ENCODE measurements at regions not wholly inside any gene's neighbourhood (a gene's known extent, or its start where the extent isn't known, plus 50 kb on each side); places are given as distances from the start of the nearest gene placed in this dataset.

- DNase-seq (ENCODE audit: extremely low read depth in 1 of 2, low read depth in 1 of 2): no peak
Observed at GRCh38 chr11:116698080-116698479, 74.7 kb downstream of the BUD13 start.

DNA sequence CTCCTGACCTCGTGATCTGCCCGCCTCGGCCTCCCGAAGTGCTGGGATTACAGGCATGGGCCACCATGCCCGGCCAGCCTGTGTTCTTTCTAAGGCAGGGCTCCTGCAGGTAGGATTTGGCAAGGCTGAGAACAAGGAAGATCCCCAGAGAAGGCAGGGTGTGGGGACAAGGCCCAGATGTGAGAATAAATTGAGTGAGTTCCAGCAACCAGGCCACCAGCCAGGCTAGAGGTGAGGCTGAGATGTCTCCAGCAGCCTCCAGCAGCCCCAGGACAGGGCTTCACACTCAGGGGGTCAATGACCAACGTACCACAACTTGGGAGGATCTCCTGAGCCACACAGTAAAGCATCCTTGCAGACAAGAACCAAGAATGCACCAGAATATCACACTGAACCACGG is 75.1 kb downstream of the BUD13 start:
- DNase-seq (ENCODE audit: extremely low read depth in 1 of 2, low read depth in 1 of 2): no peak

DNA sequence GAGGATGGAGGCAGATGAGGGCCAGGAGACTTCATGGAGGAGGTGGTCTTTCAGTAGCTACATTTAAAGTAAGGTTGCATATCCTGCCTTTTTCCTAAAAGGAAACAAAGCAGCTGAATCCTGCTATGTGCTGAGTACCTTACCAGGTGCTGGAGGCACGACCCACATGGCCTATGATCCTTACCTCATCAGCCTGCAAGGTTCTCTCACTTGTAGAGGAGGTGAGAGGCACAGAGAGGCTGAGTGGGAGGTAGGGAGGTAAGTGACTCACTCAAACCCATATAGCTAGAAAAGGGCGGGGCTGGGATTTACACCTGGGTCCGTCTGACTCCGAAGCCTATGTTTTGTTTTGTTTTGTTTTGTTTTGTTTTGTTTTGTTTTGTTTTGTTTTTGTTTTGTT is 75.8 kb downstream of the BUD13 start:
- no peak for DNase-seq (ENCODE audit: extremely low read depth in 1 of 2, low read depth in 1 of 2)

- no peak for DNase-seq (ENCODE audit: extremely low read depth in 1 of 2, low read depth in 1 of 2)
Observed at GRCh38 chr11:116696381-116696941, 76.3 kb downstream of the BUD13 start.

GRCh38 chr11:116695657-116696254 is 77.0 kb downstream of the BUD13 start:
- no peak for DNase-seq (ENCODE audit: extremely low read depth in 1 of 2, low read depth in 1 of 2)

DNA sequence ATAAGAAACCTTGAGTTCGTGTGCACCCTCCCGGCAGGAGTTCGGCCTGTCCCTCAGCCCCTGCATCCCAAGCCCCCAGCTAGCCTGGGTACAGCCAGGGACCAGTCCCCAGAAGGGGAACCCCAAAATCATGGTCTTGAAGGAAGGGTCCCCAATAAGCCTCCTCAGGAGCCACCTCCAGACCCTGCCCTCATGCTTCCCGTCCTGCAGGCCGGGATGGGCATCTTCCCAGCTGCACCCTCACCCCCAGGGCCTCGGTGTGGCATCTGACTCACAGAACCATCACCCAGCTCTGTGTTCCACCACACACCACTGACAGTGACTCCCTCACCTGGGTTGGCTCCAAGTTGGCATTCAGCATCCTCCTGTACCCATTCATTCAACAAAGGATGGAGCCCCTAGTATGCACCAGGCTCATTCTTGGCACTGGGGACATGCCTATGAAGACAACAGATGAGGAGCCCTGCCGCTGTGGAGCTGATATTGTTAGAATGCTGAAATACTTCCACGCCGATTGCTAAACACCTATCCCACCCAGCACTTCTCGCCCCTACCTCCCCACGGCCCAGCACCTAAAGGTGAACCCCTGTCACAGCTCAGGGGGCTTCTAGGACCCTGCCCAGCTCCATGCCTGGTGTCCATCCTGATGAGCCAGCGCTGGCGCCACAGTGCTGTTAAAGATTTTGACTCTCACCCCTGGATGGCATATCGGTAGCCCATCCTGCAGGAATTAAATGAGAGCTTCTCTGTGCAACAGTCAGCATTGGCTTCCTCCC is 77.8 kb downstream of the BUD13 start:
- DNase-seq (ENCODE audit: extremely low read depth in 1 of 2, low read depth in 1 of 2): no peak

- DNase-seq (ENCODE audit: extremely low read depth in 1 of 2, low read depth in 1 of 2): no peak
Observed at GRCh38 chr11:116694349-116694725, 78.5 kb downstream of the BUD13 start.

DNA sequence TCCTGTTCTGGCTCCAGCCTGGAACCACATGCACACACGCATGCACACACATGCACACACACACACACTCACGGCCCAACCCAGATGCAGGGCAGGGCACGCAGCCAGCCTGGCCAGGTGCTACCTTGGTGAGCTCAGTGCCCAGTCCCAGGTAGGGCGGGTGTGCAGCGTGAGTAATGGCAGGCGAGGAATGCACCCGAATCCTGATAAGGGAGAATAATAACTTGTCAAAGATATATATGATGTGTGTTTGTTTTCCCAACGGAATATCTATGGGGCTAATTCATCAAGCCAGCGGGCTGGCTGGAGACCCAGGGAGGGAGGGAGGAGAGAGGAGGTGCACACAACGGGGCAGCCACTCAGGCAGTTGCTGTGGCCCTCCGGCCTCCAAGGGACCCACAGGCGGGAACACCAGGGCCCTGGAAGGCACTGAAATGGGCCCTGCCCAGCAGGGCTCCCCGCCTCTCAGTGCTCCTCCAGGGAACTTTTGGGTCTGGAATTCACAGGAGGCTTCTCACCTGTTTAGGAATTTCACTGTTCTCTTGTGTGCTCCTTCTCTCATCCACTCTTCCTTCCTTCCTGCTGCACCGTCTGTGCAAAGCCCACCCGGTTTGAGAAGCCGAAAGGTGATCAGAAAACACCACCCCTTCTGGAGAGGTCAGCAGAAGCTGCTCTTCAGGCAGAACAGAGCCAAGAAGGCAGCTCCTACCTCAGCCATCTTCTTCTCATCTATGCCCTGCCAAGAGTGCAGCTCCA is 79.0 kb downstream of the BUD13 start:
- no peak for DNase-seq (ENCODE audit: extremely low read depth in 1 of 2, low read depth in 1 of 2)

DNA sequence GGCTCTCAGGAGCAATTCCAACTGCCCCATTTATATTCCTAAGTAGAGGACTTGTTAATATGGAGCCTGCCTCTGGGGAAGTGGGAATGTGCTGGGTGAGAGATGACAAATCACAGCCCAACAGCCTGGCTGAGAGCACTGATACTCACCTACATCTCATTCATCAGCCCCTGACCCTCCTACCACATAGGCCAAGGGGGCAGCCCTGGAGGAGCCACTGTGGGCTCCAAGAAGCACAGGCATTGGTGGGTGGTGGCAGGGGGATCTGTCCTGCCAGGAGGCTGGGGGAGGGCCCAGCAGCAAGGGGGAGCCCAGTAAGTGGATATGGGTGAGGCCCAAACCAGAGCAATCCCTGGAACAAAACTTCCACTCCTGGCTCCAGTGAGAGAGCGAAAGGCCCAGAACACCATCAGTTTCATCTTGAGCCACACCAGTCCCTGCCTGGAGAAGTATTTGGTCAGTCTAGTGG is 79.7 kb downstream of the BUD13 start:
- no peak for DNase-seq (ENCODE audit: extremely low read depth in 1 of 2, low read depth in 1 of 2)

DNA sequence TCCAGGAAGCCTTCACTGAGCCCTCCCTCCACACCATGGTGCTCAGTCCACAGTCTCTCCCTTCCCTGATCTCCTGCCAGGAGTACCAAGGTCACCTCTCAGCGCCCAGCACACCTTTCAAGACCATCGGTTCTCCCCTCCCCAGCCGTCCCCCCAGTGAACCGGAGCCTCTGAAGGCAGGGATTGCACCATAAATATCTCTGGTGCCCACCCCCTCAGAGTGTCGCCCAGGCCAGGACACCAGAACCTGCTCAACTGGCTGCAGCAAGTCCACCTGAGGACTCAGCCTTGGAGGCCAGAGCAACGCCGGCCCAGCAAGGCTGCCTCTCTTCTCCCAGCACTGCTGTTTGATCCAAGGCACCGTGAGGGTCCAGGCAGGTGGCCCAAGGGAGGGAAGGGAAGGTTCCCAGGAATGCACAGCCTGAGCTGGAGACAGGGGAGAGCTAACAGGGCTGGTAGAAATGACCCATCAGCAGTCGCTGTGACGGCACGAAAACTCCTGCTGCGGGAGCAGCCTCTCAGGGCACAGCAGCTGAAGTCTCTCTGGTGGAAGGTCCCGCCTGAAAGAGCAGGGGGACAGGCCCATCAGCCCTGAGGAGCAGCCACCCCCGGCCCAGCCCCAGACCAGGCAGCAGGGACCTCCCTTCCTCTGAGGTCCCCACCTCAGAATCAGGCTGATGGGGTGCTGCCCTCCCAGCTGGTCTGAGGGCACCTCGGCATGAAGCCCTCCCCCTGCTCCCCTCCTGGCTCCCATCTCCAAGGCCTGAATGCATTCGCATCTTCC is 80.3 kb downstream of the BUD13 start:
- no peak for DNase-seq (ENCODE audit: extremely low read depth in 1 of 2, low read depth in 1 of 2)

GRCh38 chr11:116691771-116692177 is 81.0 kb downstream of the BUD13 start:
- peak; percentile 7 to 33 for DNase-seq (ENCODE audit: extremely low read depth in 1 of 2, low read depth in 1 of 2)

- no peak for DNase-seq (ENCODE audit: extremely low read depth in 1 of 2, low read depth in 1 of 2)
Observed at GRCh38 chr11:116690611-116691010, 82.2 kb downstream of the BUD13 start.

DNA sequence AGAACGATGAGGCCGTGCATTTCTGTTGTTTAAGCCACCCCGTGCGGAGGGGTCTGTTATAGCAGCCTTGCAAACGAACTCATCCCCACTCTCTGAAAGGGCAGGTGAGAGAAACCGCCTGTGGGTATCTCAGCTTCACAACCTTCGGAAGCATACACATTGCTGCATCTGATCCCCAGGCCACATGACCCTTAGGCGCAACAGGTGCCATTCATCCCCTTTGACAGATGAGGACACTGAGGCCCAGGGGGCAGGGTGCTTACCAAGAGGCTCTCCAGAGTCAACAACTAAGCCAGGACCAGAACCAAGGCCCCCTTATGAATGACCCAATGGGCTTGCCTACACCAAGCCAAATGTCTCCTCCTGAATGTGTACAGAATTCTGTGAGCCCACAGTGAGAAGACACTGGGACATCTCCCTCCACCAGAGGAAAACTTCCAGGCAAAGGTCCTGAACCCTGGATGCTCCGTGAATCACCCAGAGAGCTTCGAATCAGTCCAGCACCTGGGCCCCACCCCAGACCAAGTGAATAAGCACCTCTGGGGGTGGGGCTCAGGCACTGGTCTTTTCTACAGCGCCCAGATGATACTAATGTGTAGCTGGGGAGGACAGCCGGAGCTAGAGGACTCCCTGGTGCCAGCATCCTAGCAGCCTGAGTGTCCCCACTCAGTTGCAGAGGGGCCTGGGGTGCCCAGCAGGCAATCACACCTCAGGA is 83.2 kb downstream of the BUD13 start:
- DNase-seq (ENCODE audit: extremely low read depth in 1 of 2, low read depth in 1 of 2): no peak

- no peak for DNase-seq (ENCODE audit: extremely low read depth in 1 of 2, low read depth in 1 of 2)
Observed at GRCh38 chr11:116688202-116688540, 84.6 kb downstream of the BUD13 start.

GRCh38 chr11:116687458-116688201 is 85.2 kb downstream of the BUD13 start:
- DNase-seq (ENCODE audit: extremely low read depth in 1 of 2, low read depth in 1 of 2): no peak

DNA sequence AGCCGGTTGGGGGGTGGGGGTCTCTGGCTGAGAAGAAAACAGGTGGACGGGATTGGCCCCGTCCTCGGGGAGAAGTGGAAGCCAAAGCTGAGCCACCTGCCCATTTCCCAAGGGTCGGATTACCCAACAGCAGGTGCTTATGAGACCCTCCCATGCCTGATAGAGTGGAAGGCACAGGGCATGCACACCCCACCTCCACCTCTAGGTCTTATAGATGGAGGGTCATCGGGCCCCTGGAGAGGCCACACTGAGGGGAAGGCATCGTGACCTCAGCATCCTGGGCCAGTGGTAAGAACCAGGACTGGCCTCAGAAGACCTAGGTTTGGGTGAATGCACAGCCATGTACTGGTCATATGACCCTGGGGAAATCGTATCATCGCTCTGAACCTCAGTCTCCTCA is 85.9 kb downstream of the BUD13 start:
- DNase-seq (ENCODE audit: extremely low read depth in 1 of 2, low read depth in 1 of 2): no peak

- DNase-seq (ENCODE audit: extremely low read depth in 1 of 2, low read depth in 1 of 2): no peak
Observed at GRCh38 chr11:116683982-116684381, 88.8 kb downstream of the BUD13 start.

DNA sequence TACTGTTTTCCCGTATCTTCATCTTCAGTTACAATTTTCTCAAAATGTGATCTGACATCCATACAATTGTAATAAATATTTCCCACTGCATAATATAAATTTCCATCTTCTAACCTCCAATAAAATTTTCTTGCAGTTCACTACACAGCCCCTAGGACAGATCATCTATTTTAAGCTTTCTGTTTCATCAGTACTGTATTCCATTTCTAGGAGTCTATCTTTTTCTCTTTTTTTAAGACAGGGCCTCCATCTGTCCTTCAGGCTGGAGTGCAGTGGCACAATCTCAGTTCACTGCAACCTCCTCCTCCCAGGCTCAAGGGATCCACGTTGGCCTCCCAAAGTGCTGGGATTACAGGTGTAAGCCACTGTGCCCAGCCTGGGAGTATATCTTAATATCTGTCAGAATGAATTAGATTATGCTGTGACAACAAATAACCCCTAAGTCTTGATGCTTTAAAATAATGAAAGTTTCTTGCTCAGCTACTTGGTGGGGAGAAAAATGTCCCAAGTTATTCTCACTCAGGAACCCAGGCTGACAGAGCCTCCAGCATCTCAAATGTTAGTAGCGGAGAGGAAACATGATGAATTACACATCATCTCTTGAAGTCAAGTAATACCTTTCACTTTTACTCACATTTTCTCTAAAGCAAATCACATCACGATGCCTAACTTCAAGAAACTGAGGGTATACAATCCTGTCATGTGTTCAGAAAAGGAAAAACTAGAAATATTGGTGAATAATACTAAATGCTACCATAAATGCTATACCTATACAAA is 92.2 kb downstream of the BUD13 start:
- no peak for DNase-seq (ENCODE audit: extremely low read depth in 1 of 2, low read depth in 1 of 2)

DNA sequence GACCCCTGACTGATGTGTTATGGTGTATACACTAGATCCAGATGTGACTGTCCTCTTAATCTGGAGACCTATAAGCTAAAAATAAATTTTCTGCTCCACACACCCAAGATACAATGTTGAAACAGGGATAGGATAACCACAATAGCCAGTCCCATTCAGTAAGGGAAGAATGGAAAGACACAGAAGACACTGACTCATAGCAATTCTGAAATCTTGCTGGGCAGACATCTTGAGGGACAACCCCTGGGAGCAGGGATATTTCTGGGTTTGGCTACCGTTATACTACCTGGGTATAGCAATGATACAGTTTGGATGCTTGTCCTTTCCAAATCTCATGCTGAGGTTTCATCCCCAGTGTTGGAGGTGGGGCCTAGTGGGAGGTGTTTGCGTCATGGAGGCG is 93.9 kb downstream of the BUD13 start:
- DNase-seq (ENCODE audit: extremely low read depth in 1 of 2, low read depth in 1 of 2): no peak

Measured in activated CD8-positive, alpha-beta memory T cell treated with anti-CD3 and anti-CD28 coated beads for 1 hour (primary cell).